Type B pancreatic cell (in vitro differentiated cells): ENCODE measurements at regions not wholly inside any gene's neighbourhood (a gene's known extent, or its start where the extent isn't known, plus 50 kb on each side); places are given as distances from the start of the nearest gene placed in this dataset.
"Not testable (repeated sequence)": the region's sequence is repeated elsewhere in the genome, so short reads cannot be mapped to it uniquely, and the experiment has no call there.

Experiments
- DNase-seq: peaks from one replicate; pipeline ENCODE4 v3.0.0; 2021; ENCODE audit warnings: mixed read lengths; ENCODE audit not compliant: unreplicated experiment; ENCODE audit errors: extremely low spot score
- H3K27ac Mint-ChIP-seq: 2 replicates; pipeline ENCODE4 v1.8.0; 2021; ENCODE audit warnings: mild to moderate bottlenecking, mixed read lengths
- H3K27me3 Mint-ChIP-seq: 2 replicates; pipeline ENCODE4 v1.8.0; 2021; ENCODE audit warnings: mixed read lengths
- H3K36me3 Mint-ChIP-seq: 2 replicates; pipeline ENCODE4 v1.8.0; 2021; ENCODE audit warnings: mixed read lengths
- H3K4me1 Mint-ChIP-seq: one replicate; pipeline ENCODE4 v1.8.0; 2021; ENCODE audit warnings: mixed read lengths; ENCODE audit not compliant: unreplicated experiment
- H3K4me3 Mint-ChIP-seq: 2 replicates; pipeline ENCODE4 v1.8.0; 2021; ENCODE audit warnings: mild to moderate bottlenecking, mixed read lengths
- H3K9me3 Mint-ChIP-seq: 2 replicates; pipeline ENCODE4 v1.8.0; 2021; ENCODE audit warnings: mixed read lengths
- CTCF ChIP-seq: fragments of 200-600 bp; sonication (generic); conservative IDR thresholded peaks from 2 replicates; pipeline ENCODE4 v1.5.0; 2021; ENCODE audit warnings: antibody characterized with exemption, mild to moderate bottlenecking

- no peaks in the 10 kb centered on the region for H3K4me1 Mint-ChIP-seq
- no peak overlapping the region for H3K27ac Mint-ChIP-seq
- H3K9me3 Mint-ChIP-seq, result no peaks in the 10 kb centered on the region
- no peak for DNase-seq
- no peak overlapping the region for H3K4me3 Mint-ChIP-seq
- H3K27me3 Mint-ChIP-seq, result no peaks in the 10 kb centered on the region
- no peaks in the 10 kb centered on the region for H3K36me3 Mint-ChIP-seq
- TF ChIP-seq CTCF, result no peak
These were observed 105.5 kb upstream of the SETMAR start for GRCh38 chr3:4197670-4198069.

- no peak for TF ChIP-seq CTCF
- Mint-ChIP-seq H3K27ac (no peak overlapping the region), H3K4me1 (no peaks in the 10 kb centered on the region)
These were observed 104.7 kb upstream of the SETMAR start for GRCh38 chr3:4198491-4198890.

GRCh38 chr3:4204776-4205175 is 98.4 kb upstream of the SETMAR start:
- DNase-seq, H3K4me1 Mint-ChIP-seq, H3K36me3 Mint-ChIP-seq, H3K27me3 Mint-ChIP-seq, H3K27ac Mint-ChIP-seq, H3K9me3 Mint-ChIP-seq, H3K4me3 Mint-ChIP-seq: not testable (repeated sequence)

More at GRCh38 chr3:4198491-4198890, 104.7 kb upstream of the SETMAR start:
- Mint-ChIP-seq H3K36me3 (no peaks in the 10 kb centered on the region), H3K9me3 (no peaks in the 10 kb centered on the region), H3K4me3 (no peak overlapping the region), H3K27me3 (no peaks in the 10 kb centered on the region)
- no peak for DNase-seq

GRCh38 chr3:4207672-4208071 is 95.5 kb upstream of the SETMAR start:
- no peak overlapping the region for H3K4me3 Mint-ChIP-seq
- H3K9me3 Mint-ChIP-seq, result peaks cover 3% of the 10 kb centered on the region

GRCh38 chr3:4208556-4208955 is 94.6 kb upstream of the SETMAR start:
- TF ChIP-seq CTCF, result no peak

More at GRCh38 chr3:4207672-4208071, 95.5 kb upstream of the SETMAR start:
- DNase-seq, result no peak
- Mint-ChIP-seq H3K36me3 (no peaks in the 10 kb centered on the region), H3K4me1 (no peaks in the 10 kb centered on the region), H3K27me3 (no peaks in the 10 kb centered on the region), H3K27ac (no peak overlapping the region)
- no peak for TF ChIP-seq CTCF

GRCh38 chr3:4211610-4212009 is 91.6 kb upstream of the SETMAR start:
- Mint-ChIP-seq H3K36me3 (no peaks in the 10 kb centered on the region), H3K27me3 (no peaks in the 10 kb centered on the region), H3K27ac (no peak overlapping the region), H3K9me3 (peaks cover 10% of the 10 kb centered on the region), H3K4me3 (no peak overlapping the region), H3K4me1 (no peaks in the 10 kb centered on the region)
- TF ChIP-seq CTCF, result no peak
- DNase-seq, result no peak

More at GRCh38 chr3:4208556-4208955, 94.6 kb upstream of the SETMAR start:
- Mint-ChIP-seq H3K27ac (no peak overlapping the region), H3K27me3 (no peaks in the 10 kb centered on the region), H3K4me3 (no peak overlapping the region), H3K36me3 (no peaks in the 10 kb centered on the region), H3K9me3 (peaks cover 5% of the 10 kb centered on the region), H3K4me1 (no peaks in the 10 kb centered on the region)
- DNase-seq, result no peak

GRCh38 chr3:4213420-4213819 is 89.7 kb upstream of the SETMAR start:
- DNase-seq, H3K27me3 Mint-ChIP-seq, H3K4me3 Mint-ChIP-seq, H3K4me1 Mint-ChIP-seq, H3K36me3 Mint-ChIP-seq, H3K27ac Mint-ChIP-seq: not testable (repeated sequence)
- peaks cover 11% of the 10 kb centered on the region for H3K9me3 Mint-ChIP-seq

- not testable (repeated sequence) for DNase-seq, H3K27me3 Mint-ChIP-seq, H3K4me3 Mint-ChIP-seq, H3K27ac Mint-ChIP-seq, H3K36me3 Mint-ChIP-seq
- Mint-ChIP-seq H3K4me1 (peaks cover 24% of the 10 kb centered on the region), H3K9me3 (peaks cover 11% of the 10 kb centered on the region)
These were observed 86.2 kb upstream of the SETMAR start for GRCh38 chr3:4216974-4217373.
